ENCODE measurements at regions not wholly inside any gene's neighbourhood (a gene's known extent, or its start where the extent isn't known, plus 50 kb on each side); places are given as distances from the start of the nearest gene placed in this dataset.

DNA sequence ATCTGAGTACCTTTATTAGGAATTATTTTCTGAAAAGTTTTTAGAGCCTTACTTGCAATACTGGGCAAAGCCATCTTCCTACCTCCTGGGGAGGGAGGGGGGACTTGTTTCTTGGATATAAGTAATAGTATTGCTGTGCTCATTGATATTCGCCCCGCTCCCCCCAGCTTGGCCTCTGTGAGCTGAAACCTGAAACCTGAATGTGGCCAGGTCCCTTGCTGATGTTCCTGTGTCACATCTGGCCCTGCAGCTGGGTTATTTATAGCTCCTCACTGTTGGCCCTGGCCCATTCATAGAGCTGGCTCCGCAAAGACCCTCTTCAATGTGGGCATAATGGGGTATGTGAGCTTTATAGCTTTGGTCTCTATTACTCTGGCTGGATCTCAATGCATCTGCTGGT is 59.5 kb downstream of the FRMPD3 start:
- ChIA-PET CTCF (no interaction called here), POLR2A (ENCODE audit: low non-redundant PET) (no interaction called here)
- no peak for DNase-seq (ENCODE audit: low spot score)
- H3K27ac ChIP-seq, result no peak overlapping the region
- TF ChIP-seq, protein P1, sequence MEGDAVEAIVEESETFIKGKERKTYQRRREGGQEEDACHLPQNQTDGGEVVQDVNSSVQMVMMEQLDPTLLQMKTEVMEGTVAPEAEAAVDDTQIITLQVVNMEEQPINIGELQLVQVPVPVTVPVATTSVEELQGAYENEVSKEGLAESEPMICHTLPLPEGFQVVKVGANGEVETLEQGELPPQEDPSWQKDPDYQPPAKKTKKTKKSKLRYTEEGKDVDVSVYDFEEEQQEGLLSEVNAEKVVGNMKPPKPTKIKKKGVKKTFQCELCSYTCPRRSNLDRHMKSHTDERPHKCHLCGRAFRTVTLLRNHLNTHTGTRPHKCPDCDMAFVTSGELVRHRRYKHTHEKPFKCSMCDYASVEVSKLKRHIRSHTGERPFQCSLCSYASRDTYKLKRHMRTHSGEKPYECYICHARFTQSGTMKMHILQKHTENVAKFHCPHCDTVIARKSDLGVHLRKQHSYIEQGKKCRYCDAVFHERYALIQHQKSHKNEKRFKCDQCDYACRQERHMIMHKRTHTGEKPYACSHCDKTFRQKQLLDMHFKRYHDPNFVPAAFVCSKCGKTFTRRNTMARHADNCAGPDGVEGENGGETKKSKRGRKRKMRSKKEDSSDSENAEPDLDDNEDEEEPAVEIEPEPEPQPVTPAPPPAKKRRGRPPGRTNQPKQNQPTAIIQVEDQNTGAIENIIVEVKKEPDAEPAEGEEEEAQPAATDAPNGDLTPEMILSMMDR (conservative IDR thresholded peaks at IDR 0.05; ENCODE audit: low read depth), result no peak

DNA sequence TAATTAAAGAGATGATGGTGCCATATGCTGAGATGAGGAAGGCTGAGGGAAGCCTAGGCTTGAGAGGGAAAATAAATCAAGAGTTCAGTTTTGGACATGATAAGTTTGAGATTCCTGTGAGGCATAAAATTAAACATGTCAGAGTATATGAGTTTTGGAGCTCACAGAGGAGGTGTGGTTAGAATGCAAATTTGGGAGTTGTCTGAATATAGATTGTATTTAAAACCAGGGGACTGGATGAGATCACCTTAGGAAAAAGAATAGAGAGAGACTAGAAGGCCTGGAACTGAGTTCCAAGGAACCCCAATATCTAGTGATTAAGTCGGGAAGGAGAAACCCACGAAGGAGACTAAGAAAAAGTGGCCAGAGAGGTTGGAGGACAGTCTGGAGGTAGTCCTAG is 65.5 kb downstream of the FRMPD3 start:
- no peak overlapping the region for H3K27ac ChIP-seq
- ChIA-PET POLR2A (ENCODE audit: low non-redundant PET) (no interaction called here), CTCF (no interaction called here)
- TF ChIP-seq, protein P1 (conservative IDR thresholded peaks at IDR 0.05; ENCODE audit: low read depth), result no peak
- no peak for DNase-seq (ENCODE audit: low spot score)

DNA sequence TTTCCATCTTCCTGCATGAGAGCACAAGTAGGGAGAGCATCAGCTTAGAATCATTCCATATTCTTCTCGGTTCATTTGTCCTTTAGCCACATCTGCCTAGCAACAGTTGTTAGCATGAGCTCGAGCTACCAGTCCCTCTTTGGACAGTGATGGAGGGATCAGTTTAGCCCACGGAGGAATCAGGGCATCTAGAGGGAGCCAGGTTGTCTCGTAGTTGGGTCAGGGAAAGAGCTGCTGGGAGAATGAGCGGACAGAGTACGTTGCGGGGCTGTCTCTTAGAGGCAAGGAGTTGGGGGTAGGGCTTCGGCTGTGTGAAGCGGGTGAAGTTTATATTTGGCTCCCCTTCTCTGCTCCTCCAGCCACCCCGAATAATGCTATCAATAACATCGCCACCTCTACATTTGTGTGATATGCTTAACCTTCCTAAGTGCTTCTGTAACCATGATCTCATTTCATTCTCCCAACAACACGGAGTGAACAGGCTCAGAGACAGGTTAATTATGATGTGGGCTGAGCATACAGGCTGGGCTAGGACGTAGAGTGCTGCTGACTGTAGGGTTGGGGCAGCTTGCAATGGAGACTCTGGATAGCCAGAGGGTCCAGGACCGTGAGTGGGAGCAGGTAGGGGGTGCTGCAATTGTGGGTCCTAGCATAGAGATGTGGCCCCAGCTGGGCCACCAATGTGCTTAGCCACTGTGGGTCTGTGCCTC is 72.6 kb downstream of the FRMPD3 start:
- POLR2A ChIA-PET (ENCODE audit: low non-redundant PET), result no interaction called here
- no peak overlapping the region for H3K27ac ChIP-seq
- TF ChIP-seq, protein P1 (conservative IDR thresholded peaks at IDR 0.05; ENCODE audit: low read depth), result no peak
- CTCF ChIA-PET, result no interaction called here
- no peak for DNase-seq (ENCODE audit: low spot score)

DNA sequence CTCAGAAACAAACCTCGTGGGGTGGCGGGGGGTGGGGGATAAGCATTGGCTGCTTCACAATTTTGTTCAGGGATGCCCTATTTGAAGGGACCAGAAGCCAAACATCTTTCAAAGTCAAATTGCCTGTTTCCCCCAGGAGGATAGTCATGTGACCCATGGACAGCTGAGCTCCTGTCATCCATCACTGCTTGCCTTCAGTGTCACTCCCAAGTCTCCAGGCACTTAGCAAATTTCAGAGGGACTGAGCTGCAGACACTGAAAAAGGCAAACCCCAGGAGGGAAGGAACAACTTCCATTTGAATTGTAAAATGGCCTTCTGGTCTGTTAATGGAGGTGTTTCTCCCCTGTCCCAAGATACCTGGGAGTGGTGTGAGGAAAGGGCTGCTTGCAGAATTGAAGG is 73.4 kb downstream of the FRMPD3 start:
- TF ChIP-seq, protein P1 (conservative IDR thresholded peaks at IDR 0.05; ENCODE audit: low read depth), result no peak
- CTCF ChIA-PET, result no interaction called here
- no peak for DNase-seq (ENCODE audit: low spot score)
- H3K27ac ChIP-seq, result no peak overlapping the region
- POLR2A ChIA-PET (ENCODE audit: low non-redundant PET), result no interaction called here

DNA sequence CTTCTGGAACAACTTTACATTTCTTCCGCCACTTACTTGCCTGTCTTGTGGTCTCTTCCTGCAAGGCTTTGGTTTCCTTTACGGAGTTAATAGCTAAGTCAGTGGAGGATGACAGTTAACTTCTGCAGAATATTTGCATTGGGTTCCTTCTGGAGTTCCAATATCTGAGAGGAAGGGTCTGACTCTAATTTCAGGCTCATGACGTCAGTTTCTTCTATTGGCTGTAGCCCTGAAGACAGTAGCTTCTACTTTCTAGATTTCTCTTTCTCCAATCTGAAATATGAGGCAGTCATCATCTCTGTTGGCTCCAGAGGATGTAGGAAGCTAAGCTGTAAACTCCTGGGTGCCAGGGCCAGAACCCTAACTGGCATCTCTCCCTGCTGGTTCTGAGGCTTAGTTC is 76.7 kb downstream of the FRMPD3 start:
- POLR2A ChIA-PET (ENCODE audit: low non-redundant PET), result no interaction called here
- CTCF ChIA-PET, result no interaction called here
- TF ChIP-seq, protein P1 (conservative IDR thresholded peaks at IDR 0.05; ENCODE audit: low read depth), result no peak
- no peak for DNase-seq (ENCODE audit: low spot score)
- H3K27ac ChIP-seq, result no peak overlapping the region

DNA sequence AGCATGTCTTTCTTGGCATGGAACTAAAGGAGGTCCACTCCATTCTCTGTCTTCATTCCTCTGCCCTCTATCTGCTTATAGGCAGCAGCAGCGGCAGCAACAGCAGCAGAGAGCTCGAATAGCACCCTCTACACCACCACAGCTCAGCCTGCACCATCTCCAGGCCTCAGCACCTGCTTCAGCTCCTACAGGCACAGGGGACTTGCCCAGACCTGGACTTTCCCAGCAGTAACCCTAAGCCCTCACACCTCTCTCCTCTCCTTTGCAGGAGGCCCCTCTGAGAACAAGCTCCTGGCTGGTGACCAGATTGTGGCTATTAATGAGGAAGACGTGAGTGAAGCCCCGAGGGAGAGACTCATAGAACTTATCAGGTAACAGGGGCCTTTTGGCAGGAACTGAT is 80.7 kb downstream of the FRMPD3 start:
- TF ChIP-seq, protein P1 (conservative IDR thresholded peaks at IDR 0.05; ENCODE audit: low read depth), result no peak
- POLR2A ChIA-PET (ENCODE audit: low non-redundant PET), result no interaction called here
- H3K27ac ChIP-seq, result no peak overlapping the region
- CTCF ChIA-PET, result no interaction called here
- DNase-seq (ENCODE audit: low spot score), result no peak
